ENCODE measurements at regions not wholly inside any gene's neighbourhood (a gene's known extent, or its start where the extent isn't known, plus 50 kb on each side); places are given as distances from the start of the nearest gene placed in this dataset.

DNA sequence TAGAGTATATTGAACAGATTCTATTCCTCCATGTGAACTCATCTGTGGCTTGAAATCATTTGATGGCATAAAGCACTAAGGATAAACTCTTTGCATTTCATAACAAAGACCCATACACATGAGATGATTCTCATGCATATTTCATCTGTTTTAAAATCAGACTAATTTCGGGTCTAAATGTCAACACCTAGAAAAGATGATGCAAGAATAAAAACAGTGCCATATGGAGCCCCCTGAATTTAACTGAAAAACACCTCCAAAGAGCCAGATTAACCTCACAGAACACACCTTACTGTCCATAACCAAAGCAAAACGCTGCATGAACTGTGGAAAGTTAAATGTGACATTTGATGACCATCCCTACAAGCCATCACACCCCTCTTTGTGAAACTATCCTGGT, 59.7 kb downstream of the ELAPOR2 start:
- Histone ChIP-seq H3K36me3 (ENCODE audit: control insufficient read depth, insufficient read depth, low read length) (no peaks in the 10 kb centered on the region), H3K27me3 (ENCODE audit: control insufficient read depth, insufficient read depth, low read length) (no peaks in the 10 kb centered on the region), H3K4me3 (ENCODE audit: low read depth, low read length) (no peak overlapping the region)
- DNase-seq (ENCODE audit: low read depth) (no peak), FAIRE-seq (no peak)
- TF ChIP-seq, protein P1, sequence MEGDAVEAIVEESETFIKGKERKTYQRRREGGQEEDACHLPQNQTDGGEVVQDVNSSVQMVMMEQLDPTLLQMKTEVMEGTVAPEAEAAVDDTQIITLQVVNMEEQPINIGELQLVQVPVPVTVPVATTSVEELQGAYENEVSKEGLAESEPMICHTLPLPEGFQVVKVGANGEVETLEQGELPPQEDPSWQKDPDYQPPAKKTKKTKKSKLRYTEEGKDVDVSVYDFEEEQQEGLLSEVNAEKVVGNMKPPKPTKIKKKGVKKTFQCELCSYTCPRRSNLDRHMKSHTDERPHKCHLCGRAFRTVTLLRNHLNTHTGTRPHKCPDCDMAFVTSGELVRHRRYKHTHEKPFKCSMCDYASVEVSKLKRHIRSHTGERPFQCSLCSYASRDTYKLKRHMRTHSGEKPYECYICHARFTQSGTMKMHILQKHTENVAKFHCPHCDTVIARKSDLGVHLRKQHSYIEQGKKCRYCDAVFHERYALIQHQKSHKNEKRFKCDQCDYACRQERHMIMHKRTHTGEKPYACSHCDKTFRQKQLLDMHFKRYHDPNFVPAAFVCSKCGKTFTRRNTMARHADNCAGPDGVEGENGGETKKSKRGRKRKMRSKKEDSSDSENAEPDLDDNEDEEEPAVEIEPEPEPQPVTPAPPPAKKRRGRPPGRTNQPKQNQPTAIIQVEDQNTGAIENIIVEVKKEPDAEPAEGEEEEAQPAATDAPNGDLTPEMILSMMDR (IDR thresholded peaks at IDR 0.05; ENCODE audit: insufficient read depth, low read length, severe bottlenecking) = no peak

DNA sequence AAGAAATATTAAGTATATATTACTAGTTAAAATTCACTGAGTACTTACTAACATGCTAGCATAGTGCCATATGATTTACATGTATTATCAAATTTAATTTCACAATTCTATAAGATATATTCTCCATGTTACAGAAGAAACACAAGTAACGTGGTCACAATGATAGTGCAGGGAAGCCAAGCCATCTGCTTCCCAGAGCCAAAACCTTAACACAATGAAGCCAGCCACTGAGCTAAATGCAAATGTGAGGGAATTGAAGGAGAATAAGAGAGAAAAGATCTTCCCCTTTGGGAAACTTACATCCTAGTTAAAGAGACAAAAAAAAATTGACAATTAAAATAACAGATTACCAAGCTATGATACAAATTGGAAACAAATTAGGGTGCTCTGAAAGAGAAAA, 63.6 kb downstream of the ELAPOR2 start:
- TF ChIP-seq, protein P1 (IDR thresholded peaks at IDR 0.05; ENCODE audit: insufficient read depth, low read length, severe bottlenecking) = no peak
- FAIRE-seq (no peak), DNase-seq (ENCODE audit: low read depth) (no peak)
- Histone ChIP-seq H3K4me3 (ENCODE audit: low read depth, low read length) (no peak overlapping the region), H3K36me3 (ENCODE audit: control insufficient read depth, insufficient read depth, low read length) (no peaks in the 10 kb centered on the region), H3K27me3 (ENCODE audit: control insufficient read depth, insufficient read depth, low read length) (no peaks in the 10 kb centered on the region)

DNA sequence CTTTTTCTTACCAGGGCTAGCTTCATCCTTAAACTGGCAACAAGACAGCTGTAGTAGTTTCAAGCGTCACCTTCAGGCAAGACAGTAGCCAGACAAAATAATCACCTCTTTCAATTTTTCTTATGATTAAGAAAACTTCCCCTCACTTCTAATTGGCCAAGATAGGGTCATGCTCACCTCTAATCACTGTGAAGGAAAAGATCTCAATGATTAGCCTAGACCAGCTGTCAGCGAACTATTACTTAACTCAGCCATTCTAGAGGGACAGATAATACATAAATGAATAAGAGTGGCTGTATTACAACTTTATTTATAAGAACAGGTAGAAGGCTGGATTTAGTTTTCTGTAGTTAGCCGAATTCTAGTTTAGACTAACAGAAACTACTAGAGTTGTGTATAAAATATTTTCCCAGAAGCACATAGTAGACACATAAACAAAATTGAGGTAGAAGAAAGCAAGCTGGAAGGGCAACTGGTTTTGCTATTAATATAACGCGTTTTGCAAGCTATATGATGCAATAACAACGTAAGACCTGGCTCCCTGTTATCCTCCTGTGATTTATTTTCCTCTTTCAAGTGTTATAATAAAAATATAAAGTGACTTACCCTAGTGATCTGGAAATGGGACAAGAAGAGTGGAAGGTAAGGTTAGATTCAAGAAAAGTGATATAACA, 64.3 kb downstream of the ELAPOR2 start:
- no peaks in the 10 kb centered on the region for H3K36me3 ChIP-seq (ENCODE audit: control insufficient read depth, insufficient read depth, low read length)
- DNase-seq (ENCODE audit: low read depth) = no peak
- H3K27me3 ChIP-seq (ENCODE audit: control insufficient read depth, insufficient read depth, low read length) = no peaks in the 10 kb centered on the region
- FAIRE-seq = no peak
- no peak overlapping the region for H3K4me3 ChIP-seq (ENCODE audit: low read depth, low read length)
- TF ChIP-seq, protein P1 (IDR thresholded peaks at IDR 0.05; ENCODE audit: insufficient read depth, low read length, severe bottlenecking) = no peak

DNA sequence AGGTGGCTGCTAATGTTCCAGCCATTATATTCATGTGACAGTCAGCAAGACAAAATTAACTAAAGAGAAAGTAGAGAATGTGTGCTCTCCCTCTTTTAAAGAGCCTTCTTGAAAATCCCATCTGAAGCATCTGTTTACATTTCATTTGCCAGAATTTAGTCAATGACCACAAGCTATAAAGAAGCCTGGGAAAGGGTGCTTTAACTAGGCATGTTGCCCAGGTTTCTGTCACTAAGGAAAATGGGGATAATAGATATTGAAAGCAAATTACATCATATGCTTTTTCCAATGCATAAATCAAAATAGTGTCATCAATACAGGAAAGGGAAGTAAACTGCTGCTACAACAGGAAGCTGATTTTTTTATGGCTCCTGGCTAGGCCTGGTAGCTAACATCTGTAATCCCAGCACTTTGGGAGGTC, 67.7 kb downstream of the ELAPOR2 start:
- no peak for DNase-seq (ENCODE audit: low read depth)
- TF ChIP-seq, protein P1 (IDR thresholded peaks at IDR 0.05; ENCODE audit: insufficient read depth, low read length, severe bottlenecking) = no peak
- Histone ChIP-seq H3K27me3 (ENCODE audit: control insufficient read depth, insufficient read depth, low read length) (no peaks in the 10 kb centered on the region), H3K36me3 (ENCODE audit: control insufficient read depth, insufficient read depth, low read length) (no peaks in the 10 kb centered on the region), H3K4me3 (ENCODE audit: low read depth, low read length) (no peak overlapping the region)
- no peak for FAIRE-seq

DNA sequence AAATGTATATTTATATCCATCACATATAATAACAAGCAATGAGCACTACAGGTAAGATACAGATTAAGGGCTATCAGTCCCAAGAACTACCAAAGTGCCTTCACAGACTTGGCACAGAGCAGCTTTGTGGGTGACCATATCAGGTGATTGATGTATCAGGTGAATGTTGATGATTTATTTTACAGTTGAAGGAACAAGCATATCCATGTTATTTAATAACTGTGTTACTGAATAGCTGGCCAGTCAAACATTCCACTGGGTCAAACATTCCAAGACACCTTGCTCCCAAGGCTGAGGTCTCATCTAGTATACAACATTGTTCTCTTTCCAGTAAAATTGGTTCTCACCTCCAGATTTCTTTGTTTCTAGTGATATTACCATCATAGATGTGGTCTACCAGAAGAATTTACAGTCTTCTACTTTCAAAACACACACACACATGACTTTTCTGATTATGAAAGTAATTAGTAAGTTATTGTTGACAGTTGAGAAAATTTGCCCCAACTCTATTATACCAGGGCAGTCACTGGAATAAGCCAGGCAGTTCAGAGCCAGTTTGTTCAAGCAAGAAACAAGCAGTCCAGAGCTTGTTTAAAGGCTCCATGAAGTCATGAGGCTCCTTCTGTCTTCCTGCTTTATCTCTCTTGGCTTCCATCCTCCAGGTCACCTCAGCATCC, 68.2 kb downstream of the ELAPOR2 start:
- FAIRE-seq = no peak
- no peaks in the 10 kb centered on the region for H3K36me3 ChIP-seq (ENCODE audit: control insufficient read depth, insufficient read depth, low read length)
- TF ChIP-seq, protein P1 (IDR thresholded peaks at IDR 0.05; ENCODE audit: insufficient read depth, low read length, severe bottlenecking) = no peak

More for the DNA sequence above, 68.2 kb downstream of the ELAPOR2 start:
- DNase-seq (ENCODE audit: low read depth) = no peak
- Histone ChIP-seq H3K4me3 (ENCODE audit: low read depth, low read length) (no peak overlapping the region), H3K27me3 (ENCODE audit: control insufficient read depth, insufficient read depth, low read length) (no peaks in the 10 kb centered on the region)

Data from bronchial epithelial cell (primary cell).